Endothelial cell of umbilical vein (primary cell): ENCODE measurements at regions not wholly inside any gene's neighbourhood (a gene's known extent, or its start where the extent isn't known, plus 50 kb on each side); places are given as distances from the start of the nearest gene placed in this dataset.

Experiments used
- BruUV-seq: library from RNA; stranded (reverse); fragments of 400-500 nt; replicated peaks from 2 replicates; lab custom pipeline; 2021; lab: Mats Ljungman, UMichigan
- CTCF ChIA-PET: fragments of 300-600, 350-600 bp; sonication (Branson Sonifier 250); formaldehyde crosslinking; loops from one replicate; lab custom pipeline; 2021; ENCODE audit warnings: antibody characterized with exemption, inconsistent platforms; lab: Charles Lee
- POLR2A ChIA-PET: fragments of 300-600, 350-600 bp; sonication (Branson Sonifier 250); formaldehyde crosslinking; loops from one replicate; lab custom pipeline; 2021; ENCODE audit warnings: antibody characterized with exemption, inconsistent platforms; lab: Charles Lee
- DNase-seq: peaks from one replicate; pipeline ENCODE4 v3.0.0-alpha.2; 2011; ENCODE audit warnings: low read depth, low spot score
- FAIRE-seq: peaks from 2 replicates; lab custom pipeline; 2011; peaks lifted over from hg19 to GRCh38; lab: Jason Lieb, UNC
- H2AFZ ChIP-seq: 2 replicates; pipeline ENCODE4 v1.6.0; 2012; ENCODE audit warnings: low read depth, low read length, control low read depth, inconsistent platforms
- H3K27ac ChIP-seq: 2 replicates; pipeline ENCODE4 v1.5.1; 2011; ENCODE audit warnings: low read depth, mild to moderate bottlenecking, control low read depth, low read length, moderate library complexity; ENCODE audit not compliant: insufficient read depth
- H3K27me3 ChIP-seq, 2 experiments: 2 replicates each; pipeline versions ENCODE4 v1.6.0 to v1.6.1; 2011; ENCODE audit warnings: low read length in 2 of 2, mixed read lengths in 1 of 2; ENCODE audit not compliant: control insufficient read depth in 2 of 2, insufficient read depth in 2 of 2
- H3K36me3 ChIP-seq, 2 experiments: 2 replicates in 1 of 2; 3 replicates in 1 of 2; pipeline ENCODE4 v1.5.1; 2011; ENCODE audit warnings: low read length in 2 of 2, mild to moderate bottlenecking in 1 of 2, moderate library complexity in 1 of 2; ENCODE audit not compliant: control insufficient read depth in 2 of 2, insufficient read depth in 2 of 2; ENCODE audit errors: extremely low read depth in 1 of 2
- H3K4me1 ChIP-seq: 3 replicates; pipeline ENCODE4 v1.5.1; 2011; ENCODE audit warnings: mild to moderate bottlenecking, low read length; ENCODE audit not compliant: control insufficient read depth, insufficient read depth; ENCODE audit errors: extremely low read depth
- H3K4me2 ChIP-seq: 2 replicates; pipeline ENCODE4 v1.6.1; 2011; ENCODE audit warnings: low read length, control low read depth, mixed read lengths; ENCODE audit not compliant: insufficient read depth
- H3K4me3 ChIP-seq, 3 experiments: fragments of 200-600 bp in 1 of 3; sonication (generic), shearing (Covaris generic) in 1 of 3; replicated peaks in 1 of 3; 2 replicates each; pipeline ENCODE4 v1.5.1; 2011 to 2016; ENCODE audit warnings: control low read depth in 3 of 3, low read length in 3 of 3, mild to moderate bottlenecking in 2 of 3, inconsistent platforms in 1 of 3, low read depth in 1 of 3, moderate library complexity in 1 of 3; ENCODE audit not compliant: insufficient read depth in 1 of 3
- H3K79me2 ChIP-seq: 2 replicates; pipeline ENCODE4 v1.6.0; 2012; ENCODE audit warnings: low read length, inconsistent platforms; ENCODE audit not compliant: control insufficient read depth, insufficient read depth
- H3K9ac ChIP-seq: replicated peaks from 2 replicates; pipeline ENCODE3; 2011; ENCODE audit warnings: low read length, control low read depth; ENCODE audit not compliant: insufficient read depth; ENCODE audit errors: extremely low read depth
- H3K9me1 ChIP-seq: replicated peaks from 3 replicates; pipeline ENCODE4 v1.6.0; 2011; ENCODE audit warnings: mild to moderate bottlenecking, low read length; ENCODE audit not compliant: control insufficient read depth, insufficient read depth; ENCODE audit errors: extremely low read depth
- H3K9me3 ChIP-seq: replicated peaks from 2 replicates; pipeline ENCODE4 v1.5.1; 2012; ENCODE audit warnings: low read length, inconsistent platforms; ENCODE audit not compliant: control insufficient read depth, insufficient read depth
- H4K20me1 ChIP-seq: replicated peaks from 2 replicates; pipeline ENCODE3; 2011; ENCODE audit warnings: mild to moderate bottlenecking, low read length; ENCODE audit not compliant: control insufficient read depth, insufficient read depth; ENCODE audit errors: extremely low read depth
- CTCF ChIP-seq, 2 donors: IDR thresholded peaks; 1 replicate in 1 of 2; 2 replicates in 1 of 2; pipeline ENCODE4 v1.5.1; 2011; ENCODE audit warnings: low read length in 2 of 2, mild to moderate bottlenecking in 2 of 2, moderate library complexity in 2 of 2, control low read depth in 1 of 2, inconsistent platforms in 1 of 2, low read depth in 1 of 2; ENCODE audit not compliant: insufficient read depth in 1 of 2; ENCODE audit errors: extremely low read depth in 1 of 2
- EZH2 ChIP-seq: IDR thresholded peaks from 2 replicates; pipeline ENCODE4 v1.6.1; 2012; ENCODE audit warnings: borderline replicate concordance, low read depth, mild to moderate bottlenecking, moderate library complexity, low read length, inconsistent platforms; ENCODE audit not compliant: severe bottlenecking
- FOS ChIP-seq: IDR thresholded peaks from 2 replicates; pipeline ENCODE4 v1.6.1; 2011; ENCODE audit warnings: mild to moderate bottlenecking, low read length, moderate library complexity, borderline replicate concordance; ENCODE audit not compliant: insufficient read depth
- GATA2 ChIP-seq: IDR thresholded peaks from 2 replicates; pipeline ENCODE4 v1.7.0; 2011; ENCODE audit warnings: low read depth, mild to moderate bottlenecking, moderate library complexity, mixed read lengths, low read length; ENCODE audit not compliant: insufficient read length, insufficient read depth
- JUN ChIP-seq: IDR thresholded peaks from 2 replicates; pipeline ENCODE4 v1.6.1; 2011; ENCODE audit warnings: borderline replicate concordance, low read depth; ENCODE audit not compliant: insufficient read length, insufficient read depth
- MAX ChIP-seq: IDR thresholded peaks from 2 replicates; pipeline ENCODE4 v1.6.1; 2011; ENCODE audit not compliant: insufficient read depth, insufficient read length
- MYC ChIP-seq: IDR thresholded peaks from one replicate; pipeline ENCODE4 v1.6.1; 2011; ENCODE audit warnings: mild to moderate bottlenecking, low read depth, low read length
- POLR2A ChIP-seq: IDR thresholded peaks from 2 replicates; pipeline ENCODE4 v1.6.1; 2012; ENCODE audit warnings: low read depth, mild to moderate bottlenecking, control low read depth, low read length
- POLR2AphosphoS5 ChIP-seq: IDR thresholded peaks from 2 replicates; pipeline ENCODE4 v1.6.1; 2012; ENCODE audit warnings: low read depth, mild to moderate bottlenecking, control low read depth, low read length, moderate library complexity; ENCODE audit not compliant: insufficient read depth
- dilution Hi-C: fragments of 300-500 bp; cut with MboI; formaldehyde crosslinking; loops from one replicate; pipeline ENCODE4 v1.15.0; 2019; ENCODE audit warnings: low sequenced_read_pairs; ENCODE audit not compliant: extremely low pct_ligation_motif_present
- intact Hi-C: fragments of 100-400 bp; cut with micrococcal nuclease; formaldehyde crosslinking; loops from one replicate; pipeline ENCODE4 v1.10.0; 2022

GRCh38 chrX:101813200-101813599 lies 118.6 kb downstream of the ZMAT1 start:
- H2AFZ ChIP-seq = no peak overlapping the region
- dilution Hi-C loops = no loop called here
- H3K4me3 ChIP-seq = no peak overlapping the region
- BruUV-seq = no TSS peak
- POLR2A ChIA-PET = no interaction called here
- H3K9me3 ChIP-seq = no peaks in the 10 kb centered on the region
- CTCF ChIA-PET = no interaction called here
- no peaks in the 10 kb centered on the region for H3K79me2 ChIP-seq
- no peaks in the 10 kb centered on the region for H3K9me1 ChIP-seq
- DNase-seq = no peak
- H3K36me3 ChIP-seq = no peaks in the 10 kb centered on the region
- no peak overlapping the region for H3K27ac ChIP-seq
- TF ChIP-seq CTCF (IDR thresholded peaks at IDR 0.05; ENCODE audit: extremely low read depth in 1 of 2, insufficient read depth in 1 of 2, low read depth in 1 of 2, low read length in 2 of 2) (no peak), POLR2A (no peak), FOS (no peak), MYC (no peak), JUN (no peak), EZH2 (no peak), GATA2 (no peak), MAX (no peak), POLR2AphosphoS5 (no peak)
- H3K4me1 ChIP-seq = no peaks in the 10 kb centered on the region
- no peak overlapping the region for H3K4me2 ChIP-seq
- intact Hi-C loops = no loop called here
- H3K9ac ChIP-seq = no peak overlapping the region
- H4K20me1 ChIP-seq = no peaks in the 10 kb centered on the region
- H3K27me3 ChIP-seq = no peaks in the 10 kb centered on the region
- no peak for FAIRE-seq
